ENCODE measurements at regions not wholly inside any gene's neighbourhood (a gene's known extent, or its start where the extent isn't known, plus 50 kb on each side); places are given as distances from the start of the nearest gene placed in this dataset.

- Mint-ChIP-seq H3K4me1 (ENCODE audit: low read depth) (no peaks in the 10 kb centered on the region), H3K27ac (no peak overlapping the region), H3K4me3 (no peak overlapping the region), H3K27me3 (ENCODE audit: low read depth) (peaks cover 22% of the 10 kb centered on the region), H3K36me3 (ENCODE audit: insufficient read depth in 2 of 2) (peaks cover 0 to 1% of the 10 kb centered on the region in 2 donors), H3K9me3 (peaks cover 1 to 4% of the 10 kb centered on the region in 2 donors)
- DNase-seq (no peak), ATAC-seq (replicated peaks in 1 of 2) (no peak)
Observed at GRCh38 chr22:49322861-49323622, 504.6 kb downstream of the BRD1 start.

- H3K4me3 Mint-ChIP-seq = no peak overlapping the region
- peaks cover 0 to 1% of the 10 kb centered on the region in 2 donors for H3K36me3 Mint-ChIP-seq (ENCODE audit: insufficient read depth in 2 of 2)
- no peak overlapping the region for H3K27ac Mint-ChIP-seq
- ATAC-seq (replicated peaks in 1 of 2) (no peak), DNase-seq (no peak)
- H3K4me1 Mint-ChIP-seq (ENCODE audit: low read depth) = no peaks in the 10 kb centered on the region
- H3K9me3 Mint-ChIP-seq = peaks cover 1 to 4% of the 10 kb centered on the region in 2 donors
- H3K27me3 Mint-ChIP-seq (ENCODE audit: low read depth) = peaks cover 22% of the 10 kb centered on the region
Observed at GRCh38 chr22:49322231-49322630, 505.4 kb downstream of the BRD1 start.

GRCh38 chr22:49321477-49322055 lies 506.1 kb downstream of the BRD1 start:
- H3K4me3 Mint-ChIP-seq = no peak overlapping the region
- no peak for DNase-seq
- H3K4me1 Mint-ChIP-seq (ENCODE audit: low read depth) = no peaks in the 10 kb centered on the region
- no peaks in the 10 kb centered on the region for H3K9me3 Mint-ChIP-seq
- no peaks in the 10 kb centered on the region for H3K36me3 Mint-ChIP-seq (ENCODE audit: insufficient read depth in 2 of 2)
- H3K27me3 Mint-ChIP-seq (ENCODE audit: low read depth) = peaks cover 22% of the 10 kb centered on the region
- ATAC-seq (replicated peaks in 1 of 2) = no peak
- H3K27ac Mint-ChIP-seq = no peak overlapping the region

DNA sequence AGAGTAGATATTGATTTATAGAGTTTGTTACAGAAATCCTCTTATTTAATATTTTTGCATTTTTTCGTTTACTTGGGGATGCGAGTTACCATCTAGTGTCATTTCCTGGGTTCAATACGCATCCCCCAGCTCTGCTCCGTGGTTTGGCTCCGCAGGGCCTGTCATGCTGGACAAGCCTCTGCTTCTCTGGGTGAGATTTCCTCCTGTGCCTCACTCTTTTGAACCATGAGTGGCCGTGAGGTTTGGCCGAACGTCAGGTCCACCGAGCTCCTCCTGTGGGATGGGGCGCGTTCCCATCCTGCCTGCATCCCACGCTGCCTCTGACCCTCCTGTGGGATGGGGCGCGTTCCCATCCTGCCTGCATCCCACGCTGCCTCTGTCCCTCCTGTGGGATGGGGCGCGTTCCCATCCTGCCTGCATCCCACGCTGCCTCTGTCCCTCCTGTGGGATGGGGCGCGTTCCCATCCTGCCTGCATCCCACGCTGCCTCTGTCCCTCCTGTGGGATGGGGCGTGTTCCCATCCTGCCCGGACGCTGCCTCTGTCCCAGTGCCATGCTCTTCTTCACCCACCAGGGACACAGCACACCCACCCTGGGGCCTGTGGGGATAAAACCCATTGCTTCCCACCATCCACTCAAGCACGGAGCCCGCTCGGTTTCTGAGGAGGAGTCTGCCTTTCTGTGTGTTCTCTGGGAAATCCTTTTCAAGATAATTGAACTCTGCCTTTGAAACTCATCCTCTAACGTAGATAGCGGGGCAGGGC lies 506.8 kb downstream of the BRD1 start:
- no peaks in the 10 kb centered on the region for H3K36me3 Mint-ChIP-seq (ENCODE audit: insufficient read depth in 2 of 2)
- H3K4me1 Mint-ChIP-seq (ENCODE audit: low read depth) = no peaks in the 10 kb centered on the region

GRCh38 chr22:49317369-49317768 lies 510.3 kb downstream of the BRD1 start:
- DNase-seq (no peak), ATAC-seq (replicated peaks in 1 of 2) (no peak)
- Mint-ChIP-seq H3K36me3 (ENCODE audit: insufficient read depth in 2 of 2) (no peaks in the 10 kb centered on the region), H3K9me3 (no peaks in the 10 kb centered on the region), H3K27ac (no peak overlapping the region), H3K4me1 (ENCODE audit: low read depth) (no peaks in the 10 kb centered on the region), H3K4me3 (no peak overlapping the region), H3K27me3 (ENCODE audit: low read depth) (peaks cover 13% of the 10 kb centered on the region)

More for the DNA sequence above, 506.8 kb downstream of the BRD1 start:
- Mint-ChIP-seq H3K27ac (no peak overlapping the region), H3K9me3 (no peaks in the 10 kb centered on the region), H3K27me3 (ENCODE audit: low read depth) (peaks cover 22% of the 10 kb centered on the region), H3K4me3 (no peak overlapping the region)
- ATAC-seq (replicated peaks in 1 of 2) (no peak), DNase-seq (no peak)

DNA sequence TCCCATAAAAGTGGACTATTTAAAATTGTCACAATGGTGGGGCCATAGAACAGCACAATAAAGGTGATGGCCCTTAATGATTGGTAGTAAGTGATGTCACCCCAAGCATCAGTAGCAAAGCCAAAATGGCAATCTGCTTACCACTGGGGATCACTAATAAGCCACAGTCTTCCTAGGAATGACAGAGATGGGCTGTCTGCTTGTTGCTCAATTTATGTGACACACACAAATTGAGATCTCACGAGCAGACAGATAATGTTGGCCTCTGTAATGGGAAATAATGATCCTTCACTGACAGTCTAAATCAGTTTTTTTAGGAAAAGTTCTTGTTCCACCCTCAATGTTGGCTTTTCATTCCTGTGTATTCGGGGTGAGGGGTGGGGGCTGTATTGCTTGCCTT lies 515.1 kb downstream of the BRD1 start:
- Mint-ChIP-seq H3K4me3 (no peak overlapping the region), H3K9me3 (no peaks in the 10 kb centered on the region), H3K4me1 (ENCODE audit: low read depth) (no peaks in the 10 kb centered on the region), H3K36me3 (ENCODE audit: insufficient read depth in 2 of 2) (no peaks in the 10 kb centered on the region), H3K27me3 (ENCODE audit: low read depth) (peaks cover 17% of the 10 kb centered on the region), H3K27ac (no peak overlapping the region)
- ATAC-seq (replicated peaks in 1 of 2) (no peak), DNase-seq (no peak)

- DNase-seq (no peak), ATAC-seq (replicated peaks in 1 of 2) (no peak)
- Mint-ChIP-seq H3K4me1 (ENCODE audit: low read depth) (no peaks in the 10 kb centered on the region), H3K27ac (no peak overlapping the region), H3K9me3 (no peaks in the 10 kb centered on the region), H3K27me3 (ENCODE audit: low read depth) (peaks cover 24% of the 10 kb centered on the region), H3K36me3 (ENCODE audit: insufficient read depth in 2 of 2) (no peaks in the 10 kb centered on the region), H3K4me3 (no peak overlapping the region)
Observed at GRCh38 chr22:49310354-49310753, 517.3 kb downstream of the BRD1 start.

DNA sequence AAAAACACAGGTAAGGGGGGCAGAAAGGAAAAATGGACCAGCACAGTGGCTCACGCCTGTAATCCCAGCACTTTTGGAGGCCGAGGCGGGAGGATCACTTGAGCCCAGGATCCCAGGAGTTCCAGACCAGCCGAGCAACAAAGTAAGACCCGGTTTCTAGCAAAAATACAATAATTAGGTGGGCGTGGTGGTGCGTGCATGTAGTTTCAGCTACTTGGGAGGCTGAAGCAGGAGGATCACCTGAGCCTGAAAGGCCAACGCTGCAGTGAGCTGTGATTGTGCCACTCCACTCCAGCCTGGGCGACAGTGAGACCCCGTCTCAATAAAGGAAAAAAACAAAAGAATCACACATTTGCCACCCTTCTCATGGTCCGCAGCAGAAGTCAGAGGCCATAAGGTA lies 519.4 kb downstream of the BRD1 start:
- H3K4me1 Mint-ChIP-seq (ENCODE audit: low read depth) = no peaks in the 10 kb centered on the region
- peaks cover 25% of the 10 kb centered on the region for H3K27me3 Mint-ChIP-seq (ENCODE audit: low read depth)
- DNase-seq (no peak), ATAC-seq (replicated peaks in 1 of 2) (no peak)
- no peak overlapping the region for H3K27ac Mint-ChIP-seq
- no peak overlapping the region for H3K4me3 Mint-ChIP-seq
- H3K36me3 Mint-ChIP-seq (ENCODE audit: insufficient read depth in 2 of 2) = no peaks in the 10 kb centered on the region
- no peaks in the 10 kb centered on the region for H3K9me3 Mint-ChIP-seq

- no peaks in the 10 kb centered on the region for H3K36me3 Mint-ChIP-seq (ENCODE audit: insufficient read depth in 2 of 2)
- H3K27ac Mint-ChIP-seq = no peak overlapping the region
- H3K9me3 Mint-ChIP-seq = no peaks in the 10 kb centered on the region
- ATAC-seq (replicated peaks in 1 of 2) = no peak
- H3K27me3 Mint-ChIP-seq (ENCODE audit: low read depth) = peaks cover 25% of the 10 kb centered on the region
- H3K4me3 Mint-ChIP-seq = no peak overlapping the region
- DNase-seq = no peak
- H3K4me1 Mint-ChIP-seq (ENCODE audit: low read depth) = no peaks in the 10 kb centered on the region
Observed at GRCh38 chr22:49307870-49308269, 519.8 kb downstream of the BRD1 start.

DNA sequence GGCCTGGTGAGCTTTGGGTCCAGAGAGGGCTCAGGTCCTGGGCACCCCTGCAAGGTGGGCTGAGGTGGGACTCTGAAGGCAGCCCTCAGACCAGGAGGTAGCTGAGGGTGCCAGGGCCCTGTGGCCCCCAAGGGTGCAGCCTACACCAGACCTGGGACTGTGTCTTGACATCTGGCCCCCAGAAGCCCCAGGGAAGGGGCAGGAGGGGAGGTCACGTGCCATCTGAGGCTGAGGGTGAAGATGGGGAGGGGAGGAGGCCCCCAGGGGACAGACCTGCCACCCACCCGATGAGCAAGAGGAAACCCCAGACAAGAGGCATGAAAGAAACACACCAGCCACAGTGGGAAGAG lies 520.2 kb downstream of the BRD1 start:
- no peak for DNase-seq
- H3K27me3 Mint-ChIP-seq (ENCODE audit: low read depth) = peaks cover 25% of the 10 kb centered on the region
- ATAC-seq (replicated peaks in 1 of 2) = no peak
- H3K4me1 Mint-ChIP-seq (ENCODE audit: low read depth) = no peaks in the 10 kb centered on the region
- no peak overlapping the region for H3K27ac Mint-ChIP-seq
- H3K36me3 Mint-ChIP-seq (ENCODE audit: insufficient read depth in 2 of 2) = no peaks in the 10 kb centered on the region
- H3K9me3 Mint-ChIP-seq = no peaks in the 10 kb centered on the region
- H3K4me3 Mint-ChIP-seq = no peak overlapping the region

GRCh38 chr22:49306632-49307480 lies 520.8 kb downstream of the BRD1 start:
- Mint-ChIP-seq H3K27me3 (ENCODE audit: low read depth) (peaks cover 25% of the 10 kb centered on the region), H3K4me1 (ENCODE audit: low read depth) (no peaks in the 10 kb centered on the region), H3K9me3 (no peaks in the 10 kb centered on the region), H3K27ac (no peak overlapping the region), H3K36me3 (ENCODE audit: insufficient read depth in 2 of 2) (no peaks in the 10 kb centered on the region), H3K4me3 (no peak overlapping the region)
- no peak for ATAC-seq (replicated peaks in 1 of 2)
- no peak for DNase-seq

- Mint-ChIP-seq H3K36me3 (ENCODE audit: insufficient read depth in 2 of 2) (no peaks in the 10 kb centered on the region), H3K9me3 (no peaks in the 10 kb centered on the region), H3K27ac (no peak overlapping the region), H3K4me1 (ENCODE audit: low read depth) (no peaks in the 10 kb centered on the region), H3K4me3 (no peak overlapping the region), H3K27me3 (ENCODE audit: low read depth) (peaks cover 25% of the 10 kb centered on the region)
- no peak for DNase-seq
- no peak for ATAC-seq (replicated peaks in 1 of 2)
Observed at GRCh38 chr22:49305966-49306631, 521.6 kb downstream of the BRD1 start.
